ENCODE measurements at regions not wholly inside any gene's neighbourhood (a gene's known extent, or its start where the extent isn't known, plus 50 kb on each side); places are given as distances from the start of the nearest gene placed in this dataset.

DNA sequence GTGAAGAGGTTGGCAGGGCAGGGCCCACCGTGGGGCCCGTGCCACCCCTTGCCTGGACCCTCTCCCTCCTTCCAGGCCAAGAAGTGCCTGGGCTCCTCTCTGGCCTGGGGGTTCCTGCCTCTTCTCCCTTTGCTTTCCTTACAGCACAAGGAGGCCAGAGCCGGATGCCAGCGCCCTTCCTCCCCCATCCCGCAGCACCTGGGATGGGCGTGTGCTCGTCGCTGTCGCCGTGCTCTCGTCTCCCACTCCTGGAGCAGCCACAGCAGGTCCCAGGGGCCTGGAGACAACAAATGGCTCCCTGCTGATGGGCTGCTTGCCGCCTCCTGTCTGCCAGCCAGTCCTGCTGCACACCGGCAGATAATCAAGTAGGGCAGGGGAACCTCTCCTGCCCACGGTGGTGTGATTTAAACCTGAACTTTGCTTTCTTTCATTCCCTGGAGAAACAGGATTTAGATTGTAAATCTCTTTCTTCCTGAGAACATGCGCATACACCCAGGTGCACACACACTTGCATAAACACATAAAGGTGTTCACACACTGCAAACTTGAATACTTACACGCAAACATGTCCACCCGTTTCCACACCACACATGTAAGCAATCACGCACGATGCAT is 50.8 kb upstream of the POU3F1 start:
- DNase-seq (ENCODE audit: insufficient read length, low spot score), result no peak
- TF ChIP-seq, protein P1, sequence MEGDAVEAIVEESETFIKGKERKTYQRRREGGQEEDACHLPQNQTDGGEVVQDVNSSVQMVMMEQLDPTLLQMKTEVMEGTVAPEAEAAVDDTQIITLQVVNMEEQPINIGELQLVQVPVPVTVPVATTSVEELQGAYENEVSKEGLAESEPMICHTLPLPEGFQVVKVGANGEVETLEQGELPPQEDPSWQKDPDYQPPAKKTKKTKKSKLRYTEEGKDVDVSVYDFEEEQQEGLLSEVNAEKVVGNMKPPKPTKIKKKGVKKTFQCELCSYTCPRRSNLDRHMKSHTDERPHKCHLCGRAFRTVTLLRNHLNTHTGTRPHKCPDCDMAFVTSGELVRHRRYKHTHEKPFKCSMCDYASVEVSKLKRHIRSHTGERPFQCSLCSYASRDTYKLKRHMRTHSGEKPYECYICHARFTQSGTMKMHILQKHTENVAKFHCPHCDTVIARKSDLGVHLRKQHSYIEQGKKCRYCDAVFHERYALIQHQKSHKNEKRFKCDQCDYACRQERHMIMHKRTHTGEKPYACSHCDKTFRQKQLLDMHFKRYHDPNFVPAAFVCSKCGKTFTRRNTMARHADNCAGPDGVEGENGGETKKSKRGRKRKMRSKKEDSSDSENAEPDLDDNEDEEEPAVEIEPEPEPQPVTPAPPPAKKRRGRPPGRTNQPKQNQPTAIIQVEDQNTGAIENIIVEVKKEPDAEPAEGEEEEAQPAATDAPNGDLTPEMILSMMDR (IDR thresholded peaks at IDR 0.05; ENCODE audit: insufficient read depth, missing control alignments), result no peak
- no peak for FAIRE-seq

Measured in D721Med (cell line).